ENCODE measurements at regions not wholly inside any gene's neighbourhood (a gene's known extent, or its start where the extent isn't known, plus 50 kb on each side); places are given as distances from the start of the nearest gene placed in this dataset.

DNA sequence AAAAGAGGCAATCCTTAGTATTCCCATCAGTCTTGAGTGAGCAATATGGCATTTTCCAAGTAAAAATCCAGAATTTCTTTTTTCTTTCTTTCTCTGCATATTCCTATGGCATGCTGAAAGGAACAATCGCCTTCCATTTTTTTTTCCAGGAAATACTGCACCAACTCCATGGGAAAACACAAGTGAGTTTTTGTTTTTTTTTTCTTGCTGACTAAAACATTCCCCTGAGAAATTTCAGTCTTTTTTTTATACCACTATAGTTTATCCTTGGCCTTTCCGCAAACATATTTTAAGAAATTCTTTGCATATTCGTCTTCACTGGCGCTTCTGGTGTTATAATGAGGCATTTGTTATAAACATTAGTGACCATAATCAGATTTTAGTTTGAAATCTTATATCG lies 429.6 kb upstream of the MDFIC2 start:
- ATAC-seq (no peak), DNase-seq (ENCODE audit: low spot score in 2 of 2) (no peak)
- Mint-ChIP-seq H3K36me3 (no peaks in the 10 kb centered on the region), H3K4me1 (no peaks in the 10 kb centered on the region), H3K4me3 (no peak overlapping the region), H3K9me3 (no peaks in the 10 kb centered on the region), H3K27ac (no peak overlapping the region)

DNA sequence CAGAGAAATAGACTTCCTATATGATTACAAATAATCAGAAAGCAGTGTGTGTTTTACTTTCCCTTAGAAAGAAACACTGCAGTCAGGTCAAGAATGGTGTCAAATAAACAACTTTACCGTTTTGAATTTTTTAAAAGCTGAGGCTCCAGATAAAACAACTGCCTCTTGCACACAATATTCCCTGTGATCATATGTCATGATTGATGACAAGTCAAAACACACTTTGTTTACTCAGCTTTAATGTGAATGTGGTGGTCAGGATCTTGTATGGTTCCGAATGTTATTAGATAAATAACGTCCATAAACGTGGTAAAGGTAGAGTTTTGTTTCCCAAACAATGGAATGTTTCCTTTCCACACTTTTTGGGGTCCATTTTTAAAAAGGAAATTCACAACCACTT lies 428.4 kb upstream of the MDFIC2 start:
- Mint-ChIP-seq H3K9me3 (no peaks in the 10 kb centered on the region), H3K4me1 (no peaks in the 10 kb centered on the region), H3K4me3 (no peak overlapping the region), H3K27ac (no peak overlapping the region), H3K36me3 (no peaks in the 10 kb centered on the region)
- ATAC-seq: no peak
- no peak for DNase-seq (ENCODE audit: low spot score in 2 of 2)

DNA sequence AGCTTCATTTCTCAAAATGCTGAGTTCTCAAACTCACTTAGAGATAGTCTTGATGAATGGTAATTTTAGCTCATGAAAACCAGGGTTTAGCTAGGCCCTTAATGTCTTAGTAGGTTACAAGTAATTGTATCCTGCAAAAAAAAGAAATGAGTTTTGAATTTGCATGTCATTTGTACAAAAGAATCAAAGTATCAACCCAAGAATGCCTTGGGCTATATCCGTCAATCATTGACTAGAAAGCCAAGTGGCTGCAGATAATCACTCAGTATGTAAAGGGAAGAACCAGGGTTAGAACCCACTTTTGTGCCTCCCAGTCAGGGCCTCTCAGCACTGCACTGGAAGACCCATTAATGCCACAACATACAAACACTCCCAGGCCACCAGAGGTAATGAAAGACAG lies 427.6 kb upstream of the MDFIC2 start:
- no peaks in the 10 kb centered on the region for H3K36me3 Mint-ChIP-seq
- no peak overlapping the region for H3K27ac Mint-ChIP-seq
- no peaks in the 10 kb centered on the region for H3K4me1 Mint-ChIP-seq
- H3K9me3 Mint-ChIP-seq: no peaks in the 10 kb centered on the region
- no peak for DNase-seq (ENCODE audit: low spot score in 2 of 2)
- no peak overlapping the region for H3K4me3 Mint-ChIP-seq
- ATAC-seq: no peak

- no peak for ATAC-seq
- Mint-ChIP-seq H3K9me3 (no peaks in the 10 kb centered on the region), H3K4me3 (no peak overlapping the region)
Measured at GRCh38 chr3:70738291-70738681, 425.8 kb upstream of the MDFIC2 start.

DNA sequence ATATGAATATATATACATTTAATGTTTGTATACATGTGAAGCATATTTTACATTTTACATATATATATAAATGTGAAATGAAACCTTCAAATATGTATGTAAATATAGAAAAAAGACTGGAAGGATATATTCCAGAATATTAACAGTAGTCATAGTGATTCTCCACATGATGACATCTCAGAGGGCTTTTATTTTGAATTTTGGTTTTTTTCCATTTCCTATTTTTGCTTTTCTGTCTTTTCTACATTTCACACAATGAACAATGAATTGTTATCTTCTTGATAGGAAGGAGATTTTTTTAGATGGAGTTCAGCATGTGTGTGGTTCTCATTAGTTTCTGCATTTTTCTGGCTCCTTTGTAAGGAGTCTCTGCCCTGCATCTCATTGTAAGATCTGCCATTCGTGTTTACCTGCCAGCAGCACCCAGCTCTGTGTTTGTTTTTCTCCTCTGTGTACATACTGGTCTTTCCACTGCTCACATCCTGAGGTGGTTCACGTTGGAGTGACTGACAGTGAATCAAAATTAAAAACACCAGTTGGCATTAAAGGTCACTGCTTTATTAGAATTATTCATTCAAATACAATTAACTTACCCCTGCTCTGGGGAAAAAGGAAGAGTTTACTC lies 425.3 kb upstream of the MDFIC2 start:
- Mint-ChIP-seq H3K36me3 (no peaks in the 10 kb centered on the region), H3K27ac (no peak overlapping the region), H3K4me1 (no peaks in the 10 kb centered on the region), H3K4me3 (no peak overlapping the region), H3K9me3 (no peaks in the 10 kb centered on the region)
- ATAC-seq: no peak
- DNase-seq (ENCODE audit: low spot score in 2 of 2): no peak

More at GRCh38 chr3:70738291-70738681, 425.8 kb upstream of the MDFIC2 start:
- DNase-seq (ENCODE audit: low spot score in 2 of 2): no peak
- Mint-ChIP-seq H3K4me1 (no peaks in the 10 kb centered on the region), H3K27ac (no peak overlapping the region), H3K36me3 (no peaks in the 10 kb centered on the region)

DNA sequence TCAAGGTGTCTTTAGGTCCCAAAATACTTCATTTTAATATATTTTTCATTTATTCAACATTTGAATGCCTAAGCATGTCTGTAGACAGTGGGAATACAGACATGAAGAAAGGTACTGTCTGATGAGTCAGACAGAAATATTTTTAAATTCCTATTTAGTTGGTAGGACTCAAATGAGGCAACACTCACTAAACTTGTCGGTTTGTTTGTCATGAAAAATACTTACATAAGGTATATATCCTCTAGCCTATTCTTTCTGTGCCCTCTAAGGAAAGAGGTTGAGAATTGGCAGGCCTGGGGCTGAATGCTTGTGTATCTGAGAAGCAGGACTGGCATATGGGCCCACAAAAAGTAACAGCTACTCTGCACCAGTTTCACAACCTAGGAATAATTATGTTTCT lies 423.6 kb upstream of the MDFIC2 start:
- Mint-ChIP-seq H3K36me3 (no peaks in the 10 kb centered on the region), H3K4me1 (no peaks in the 10 kb centered on the region), H3K27ac (no peak overlapping the region), H3K9me3 (no peaks in the 10 kb centered on the region), H3K4me3 (no peak overlapping the region)
- no peak for ATAC-seq
- DNase-seq (ENCODE audit: low spot score in 2 of 2): no peak

GRCh38 chr3:70734756-70735155 lies 422.3 kb upstream of the MDFIC2 start:
- Mint-ChIP-seq H3K36me3 (no peaks in the 10 kb centered on the region), H3K9me3 (no peaks in the 10 kb centered on the region), H3K4me3 (no peak overlapping the region), H3K27ac (no peak overlapping the region), H3K4me1 (no peaks in the 10 kb centered on the region)
- DNase-seq (ENCODE audit: low spot score in 2 of 2) (no peak), ATAC-seq (no peak)

GRCh38 chr3:70731046-70731445 lies 418.6 kb upstream of the MDFIC2 start:
- no peak for DNase-seq (ENCODE audit: low spot score in 2 of 2)

DNA sequence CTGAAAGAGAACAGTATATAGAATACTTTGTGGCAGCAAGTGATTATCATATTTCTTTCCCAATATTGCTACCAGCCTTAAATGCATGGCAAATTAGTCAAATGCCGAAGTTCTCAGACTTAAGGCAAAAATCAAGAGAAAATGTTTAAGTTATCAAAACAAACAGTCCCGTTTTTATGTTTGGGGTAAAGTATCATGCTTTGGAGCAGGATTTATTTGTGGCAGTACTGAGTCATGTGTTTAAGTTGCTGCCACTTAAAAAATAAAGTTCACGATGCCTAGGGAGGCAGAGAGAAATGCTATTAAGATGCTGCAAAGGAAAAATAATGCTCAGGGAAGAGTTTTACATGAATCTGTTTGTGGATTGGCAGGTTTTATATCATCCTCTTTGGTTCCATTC lies 417.4 kb upstream of the MDFIC2 start:
- no peaks in the 10 kb centered on the region for H3K36me3 Mint-ChIP-seq
- no peaks in the 10 kb centered on the region for H3K9me3 Mint-ChIP-seq
- no peak overlapping the region for H3K4me3 Mint-ChIP-seq
- DNase-seq (ENCODE audit: low spot score in 2 of 2) (no peak), ATAC-seq (no peak)
- no peak overlapping the region for H3K27ac Mint-ChIP-seq
- no peaks in the 10 kb centered on the region for H3K4me1 Mint-ChIP-seq

More at GRCh38 chr3:70731046-70731445, 418.6 kb upstream of the MDFIC2 start:
- no peak for ATAC-seq
- Mint-ChIP-seq H3K36me3 (no peaks in the 10 kb centered on the region), H3K27ac (no peak overlapping the region), H3K4me3 (no peak overlapping the region), H3K4me1 (no peaks in the 10 kb centered on the region), H3K9me3 (no peaks in the 10 kb centered on the region)

GRCh38 chr3:70728311-70728710 lies 415.9 kb upstream of the MDFIC2 start:
- Mint-ChIP-seq H3K27ac (no peak overlapping the region), H3K4me3 (no peak overlapping the region), H3K4me1 (no peaks in the 10 kb centered on the region), H3K9me3 (no peaks in the 10 kb centered on the region), H3K36me3 (no peaks in the 10 kb centered on the region)
- no peak for DNase-seq (ENCODE audit: low spot score in 2 of 2)
- ATAC-seq: no peak

GRCh38 chr3:70726961-70727360 lies 414.5 kb upstream of the MDFIC2 start:
- Mint-ChIP-seq H3K4me1 (no peaks in the 10 kb centered on the region), H3K27ac (no peak overlapping the region), H3K36me3 (no peaks in the 10 kb centered on the region), H3K4me3 (no peak overlapping the region), H3K9me3 (no peaks in the 10 kb centered on the region)
- DNase-seq (ENCODE audit: low spot score in 2 of 2): no peak
- ATAC-seq: no peak

DNA sequence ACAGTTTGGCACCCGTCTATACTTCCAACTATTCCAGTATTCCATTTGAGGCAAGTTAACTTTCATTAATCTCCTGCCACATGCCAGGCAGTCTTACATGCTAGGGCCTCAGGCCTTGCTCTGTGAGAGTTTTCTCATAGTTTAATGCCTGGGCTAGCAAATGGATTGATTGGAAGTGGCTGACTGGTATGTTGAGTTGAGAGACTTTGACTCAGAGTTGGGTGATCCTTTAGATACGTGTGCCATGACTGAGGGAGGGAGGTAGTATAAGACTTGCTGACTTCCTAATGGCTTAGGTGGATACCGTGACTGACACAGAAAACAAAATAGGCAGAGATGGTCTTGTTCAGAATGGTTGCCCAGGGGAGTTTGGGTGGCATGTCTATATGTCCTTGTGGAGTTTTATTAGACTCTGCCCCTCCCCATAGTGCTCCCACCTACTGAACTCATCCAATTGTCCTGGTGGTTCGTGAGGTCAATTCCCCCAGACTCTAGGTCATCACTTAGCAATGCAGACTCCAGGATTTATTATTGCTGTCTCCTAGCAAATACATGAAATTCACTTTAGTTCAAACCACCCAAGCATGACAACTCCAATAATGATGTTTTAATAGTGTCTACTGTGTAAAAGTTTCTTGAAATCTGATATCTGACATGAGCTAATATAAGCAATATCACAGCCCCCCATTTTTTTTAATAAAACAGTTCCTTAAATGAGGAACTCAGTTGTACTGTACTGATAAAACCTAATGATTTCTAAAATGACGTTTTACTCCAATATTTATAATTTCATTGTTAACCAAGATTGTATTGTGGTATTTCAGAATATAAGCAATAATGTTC lies 413.9 kb upstream of the MDFIC2 start:
- Mint-ChIP-seq H3K36me3 (no peaks in the 10 kb centered on the region), H3K27ac (no peak overlapping the region), H3K9me3 (no peaks in the 10 kb centered on the region), H3K4me3 (no peak overlapping the region), H3K4me1 (no peaks in the 10 kb centered on the region)
- DNase-seq (ENCODE audit: low spot score in 2 of 2): no peak
- ATAC-seq: no peak

DNA sequence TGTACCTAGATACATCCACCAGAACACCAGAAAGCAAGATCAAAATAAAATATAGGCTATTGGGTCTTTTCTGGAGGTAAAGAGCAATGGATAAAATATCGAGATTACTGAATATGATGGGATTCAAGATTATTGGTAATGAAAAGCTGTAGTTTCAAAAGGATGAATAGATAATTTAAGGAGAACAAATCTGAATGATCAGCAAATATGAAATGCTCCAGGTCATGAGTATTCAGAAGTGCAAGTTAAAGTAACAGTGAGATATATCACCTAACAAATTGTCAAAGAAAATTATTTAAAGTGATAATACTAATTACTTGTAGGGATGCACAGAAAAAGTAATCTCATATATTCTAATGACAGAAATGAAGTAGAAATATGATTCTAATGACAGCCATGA lies 409.6 kb upstream of the MDFIC2 start:
- Mint-ChIP-seq H3K9me3 (no peaks in the 10 kb centered on the region), H3K36me3 (no peaks in the 10 kb centered on the region), H3K4me3 (no peak overlapping the region), H3K4me1 (no peaks in the 10 kb centered on the region), H3K27ac (no peak overlapping the region)
- DNase-seq (ENCODE audit: low spot score in 2 of 2): no peak
- no peak for ATAC-seq

DNA sequence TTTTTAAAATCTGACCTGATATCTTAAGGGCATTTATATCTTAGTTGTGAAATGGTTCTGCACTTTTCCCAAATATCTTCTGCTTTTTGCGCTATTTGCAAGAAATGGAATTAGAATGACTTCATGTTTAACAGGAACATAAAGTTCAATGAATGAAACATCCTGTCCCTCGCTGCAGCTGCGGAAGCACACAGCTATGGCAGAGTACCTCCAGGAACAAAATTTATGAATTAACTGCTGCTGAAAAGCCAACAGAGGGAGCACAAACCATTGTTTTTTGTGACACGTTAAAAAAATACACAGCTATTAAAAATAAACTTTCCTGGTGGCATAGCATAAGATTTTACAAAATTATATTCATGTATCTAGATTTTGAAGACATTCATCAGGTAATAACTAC lies 404.4 kb upstream of the MDFIC2 start:
- no peak for DNase-seq (ENCODE audit: low spot score in 2 of 2)
- Mint-ChIP-seq H3K4me1 (no peaks in the 10 kb centered on the region), H3K36me3 (no peaks in the 10 kb centered on the region), H3K9me3 (peaks cover 7% of the 10 kb centered on the region), H3K4me3 (no peak overlapping the region), H3K27ac (no peak overlapping the region)
- ATAC-seq: no peak

- no peak overlapping the region for H3K27ac Mint-ChIP-seq
- ATAC-seq: no peak
- H3K9me3 Mint-ChIP-seq: peaks cover 8% of the 10 kb centered on the region
- H3K36me3 Mint-ChIP-seq: no peaks in the 10 kb centered on the region
- DNase-seq (ENCODE audit: low spot score in 2 of 2): no peak
- no peak overlapping the region for H3K4me3 Mint-ChIP-seq
- H3K4me1 Mint-ChIP-seq: no peaks in the 10 kb centered on the region
Measured at GRCh38 chr3:70712449-70713082, 400.1 kb upstream of the MDFIC2 start.
